ENCODE measurements at regions not wholly inside any gene's neighbourhood (a gene's known extent, or its start where the extent isn't known, plus 50 kb on each side); places are given as distances from the start of the nearest gene placed in this dataset.

- TF ChIP-seq ZFX (IDR thresholded peaks at IDR 0.05; ENCODE audit: borderline replicate concordance), result no peak
- no peak overlapping the region for H3K27ac ChIP-seq
Measured at GRCh38 chr9:116051528-116051927, 102.1 kb upstream of the PAPPA start.

GRCh38 chr9:116055536-116055935 is 98.1 kb upstream of the PAPPA start:
- no peak overlapping the region for H3K27ac ChIP-seq
- TF ChIP-seq ZFX (IDR thresholded peaks at IDR 0.05; ENCODE audit: borderline replicate concordance), result no peak
- TF ChIP-seq, protein P1, sequence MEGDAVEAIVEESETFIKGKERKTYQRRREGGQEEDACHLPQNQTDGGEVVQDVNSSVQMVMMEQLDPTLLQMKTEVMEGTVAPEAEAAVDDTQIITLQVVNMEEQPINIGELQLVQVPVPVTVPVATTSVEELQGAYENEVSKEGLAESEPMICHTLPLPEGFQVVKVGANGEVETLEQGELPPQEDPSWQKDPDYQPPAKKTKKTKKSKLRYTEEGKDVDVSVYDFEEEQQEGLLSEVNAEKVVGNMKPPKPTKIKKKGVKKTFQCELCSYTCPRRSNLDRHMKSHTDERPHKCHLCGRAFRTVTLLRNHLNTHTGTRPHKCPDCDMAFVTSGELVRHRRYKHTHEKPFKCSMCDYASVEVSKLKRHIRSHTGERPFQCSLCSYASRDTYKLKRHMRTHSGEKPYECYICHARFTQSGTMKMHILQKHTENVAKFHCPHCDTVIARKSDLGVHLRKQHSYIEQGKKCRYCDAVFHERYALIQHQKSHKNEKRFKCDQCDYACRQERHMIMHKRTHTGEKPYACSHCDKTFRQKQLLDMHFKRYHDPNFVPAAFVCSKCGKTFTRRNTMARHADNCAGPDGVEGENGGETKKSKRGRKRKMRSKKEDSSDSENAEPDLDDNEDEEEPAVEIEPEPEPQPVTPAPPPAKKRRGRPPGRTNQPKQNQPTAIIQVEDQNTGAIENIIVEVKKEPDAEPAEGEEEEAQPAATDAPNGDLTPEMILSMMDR (IDR thresholded peaks at IDR 0.05), result no peak

- TF ChIP-seq ZFX (IDR thresholded peaks at IDR 0.05; ENCODE audit: borderline replicate concordance), result no peak
- TF ChIP-seq, protein P1 (IDR thresholded peaks at IDR 0.05), result no peak
- H3K27ac ChIP-seq, result no peak overlapping the region
Measured at GRCh38 chr9:116057371-116057770, 96.2 kb upstream of the PAPPA start.

DNA sequence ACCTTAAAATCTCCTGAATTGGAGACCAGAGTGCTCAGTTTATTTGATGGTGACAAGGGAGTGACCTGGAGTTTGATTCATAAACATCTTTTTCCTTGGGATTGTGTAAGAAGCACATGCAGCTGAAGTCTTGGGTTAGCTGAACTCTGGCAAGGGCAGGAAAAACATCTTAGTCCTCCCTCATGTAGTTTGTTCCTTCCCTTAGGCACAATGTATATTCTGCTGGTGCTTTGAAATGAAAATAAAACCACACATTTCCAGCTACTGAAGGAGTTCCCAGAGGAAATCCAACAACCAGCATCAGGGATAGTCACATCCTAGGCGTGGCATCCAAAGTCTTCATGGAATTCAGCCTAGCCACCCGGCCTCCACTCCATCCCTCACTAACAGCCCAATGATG is 95.2 kb upstream of the PAPPA start:
- no peak overlapping the region for H3K27ac ChIP-seq
- TF ChIP-seq ZFX (IDR thresholded peaks at IDR 0.05; ENCODE audit: borderline replicate concordance), result no peak
- TF ChIP-seq, protein P1 (IDR thresholded peaks at IDR 0.05), result no peak

DNA sequence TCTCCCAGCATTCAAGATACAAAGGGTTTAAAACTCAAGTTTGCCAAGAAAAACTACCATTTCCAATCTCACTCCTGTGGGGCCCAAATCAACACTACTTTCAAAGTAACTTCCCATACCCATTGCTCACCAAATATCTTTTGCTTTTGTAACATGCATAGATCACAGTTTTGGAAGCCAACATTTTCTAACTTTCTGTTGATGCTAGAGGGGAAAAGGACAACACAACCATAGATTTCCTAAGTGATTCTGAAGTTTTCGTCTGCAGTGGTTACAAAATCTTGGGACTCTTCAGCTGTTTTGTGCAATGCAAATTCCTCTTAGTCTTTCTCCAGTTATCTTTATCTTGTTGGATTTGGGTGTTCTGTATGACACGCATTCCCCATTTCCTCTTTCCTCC is 94.1 kb upstream of the PAPPA start:
- no peak for TF ChIP-seq ZFX (IDR thresholded peaks at IDR 0.05; ENCODE audit: borderline replicate concordance)
- TF ChIP-seq, protein P1 (IDR thresholded peaks at IDR 0.05), result no peak
- H3K27ac ChIP-seq, result no peak overlapping the region

DNA sequence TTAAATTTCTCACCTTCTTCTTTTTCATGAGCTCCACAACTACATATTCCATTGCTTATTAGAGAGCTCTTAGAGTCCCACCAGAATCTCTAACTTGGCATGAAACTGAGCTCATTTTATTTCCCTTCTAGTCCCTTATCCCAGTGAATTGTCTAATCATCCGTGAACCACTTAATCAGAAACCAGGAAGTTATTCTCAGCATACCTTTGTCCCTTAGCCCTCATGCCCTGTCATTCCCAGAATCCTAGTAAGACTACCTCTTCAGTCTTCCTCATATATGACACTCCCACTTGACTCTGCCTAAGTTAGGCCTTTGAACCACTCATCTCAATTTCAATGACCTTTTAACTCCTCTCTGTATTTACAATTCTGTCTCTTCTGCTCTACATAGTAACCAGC is 93.0 kb upstream of the PAPPA start:
- TF ChIP-seq, protein P1 (IDR thresholded peaks at IDR 0.05), result no peak
- TF ChIP-seq ZFX (IDR thresholded peaks at IDR 0.05; ENCODE audit: borderline replicate concordance), result no peak
- H3K27ac ChIP-seq, result no peak overlapping the region

DNA sequence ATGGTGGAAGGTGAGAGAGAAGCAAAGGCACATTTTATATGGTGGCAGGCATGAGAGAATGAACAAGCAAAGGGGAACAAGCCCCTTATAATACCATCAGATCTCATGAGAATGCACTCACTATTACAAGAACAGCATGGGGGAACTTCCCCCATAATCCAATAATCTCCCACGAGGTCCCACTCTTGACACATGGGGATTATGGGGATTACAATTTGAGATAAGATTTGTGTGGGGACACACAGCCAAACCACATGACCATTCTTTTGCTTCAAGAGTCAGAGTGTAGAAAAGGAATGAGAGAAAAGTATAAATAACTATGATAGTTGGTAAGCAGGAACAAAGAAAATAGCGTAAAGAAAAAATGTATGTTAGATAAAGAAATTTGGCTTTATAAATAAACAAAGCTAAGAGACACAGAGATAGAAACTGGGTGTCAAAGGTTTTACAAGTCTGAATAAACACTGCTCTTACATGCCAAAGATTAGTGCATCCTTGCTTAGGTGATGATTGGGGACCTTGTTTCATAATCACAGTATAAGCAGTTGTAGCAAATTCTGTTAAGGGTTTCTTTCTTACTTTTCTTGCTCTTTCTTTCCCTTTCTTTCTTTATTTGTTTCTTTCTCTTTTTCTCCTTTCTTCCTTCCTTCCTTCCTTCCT is 91.9 kb upstream of the PAPPA start:
- no peak for TF ChIP-seq ZFX (IDR thresholded peaks at IDR 0.05; ENCODE audit: borderline replicate concordance)
- TF ChIP-seq, protein P1 (IDR thresholded peaks at IDR 0.05), result no peak
- H3K27ac ChIP-seq, result no peak overlapping the region

- no peak for TF ChIP-seq ZFX (IDR thresholded peaks at IDR 0.05; ENCODE audit: borderline replicate concordance)
- TF ChIP-seq, protein P1 (IDR thresholded peaks at IDR 0.05), result no peak
- no peak overlapping the region for H3K27ac ChIP-seq
Measured at GRCh38 chr9:116062206-116062550, 91.4 kb upstream of the PAPPA start.

Data from 22Rv1 (cell line).